Gastrocnemius medialis (tissue), 4 donors: ENCODE measurements at regions not wholly inside any gene's neighbourhood (a gene's known extent, or its start where the extent isn't known, plus 50 kb on each side); places are given as distances from the start of the nearest gene placed in this dataset.

Experiments
- ATAC-seq, 2 donors: fragments of 150-250 bp; one replicate each; pipeline ENCODE4 v1.9.1; 2016
- DNase-seq, 2 donors: peaks; one replicate each; pipeline ENCODE4 v3.0.0-alpha.2; 2019
- H3K27ac ChIP-seq, 4 donors: fragments of 200-600 bp; sonication (generic); 1 replicate in 1 of 4; 2 replicates in 3 of 4; pipeline ENCODE4 v1.5.1; 2016 to 2018; ENCODE audit warnings: mild to moderate bottlenecking in 2 of 4, moderate library complexity in 1 of 4
- H3K27me3 ChIP-seq, 3 donors: fragments of 200-600 bp; sonication (generic) in 2 of 3; 1 replicate in 1 of 3; 2 replicates in 2 of 3; pipeline versions ENCODE4 v1.5.1 to v1.6.0; 2016 to 2019; ENCODE audit warnings: mild to moderate bottlenecking in 1 of 3, moderate library complexity in 1 of 3
- H3K36me3 ChIP-seq, 2 donors: fragments of 200-600 bp; sonication (generic) in 1 of 2; one replicate each; pipeline ENCODE4 v1.5.1; 2017 to 2018
- H3K4me1 ChIP-seq, 2 donors: fragments of 200-600 bp; sonication (generic) in 1 of 2; one replicate each; pipeline ENCODE4 v1.5.1; 2016 to 2017; ENCODE audit warnings: mild to moderate bottlenecking in 2 of 2
- H3K4me3 ChIP-seq, 4 donors: fragments of 200-600 bp; sonication (generic) in 3 of 4; 1 replicate in 1 of 4; 2 replicates in 3 of 4; pipeline ENCODE4 v1.5.1; 2016 to 2019; ENCODE audit warnings: mild to moderate bottlenecking in 2 of 4
- H3K9me3 ChIP-seq, 3 donors: fragments of 200-600 bp; sonication (generic) in 2 of 3; 1 replicate in 1 of 3; 2 replicates in 2 of 3; pipeline ENCODE4 v1.5.1; 2016 to 2019
- CTCF ChIP-seq, 5 experiments: fragments of 450-650 bp in 3 of 5; fragments of 200-600 bp in 2 of 5; sonication (generic) in 2 of 5; IDR thresholded peaks in 4 of 5; conservative IDR thresholded peaks in 1 of 5; 1 replicate in 4 of 5; 2 replicates in 1 of 5; pipeline ENCODE4 v1.5.1; 2016 to 2019; ENCODE audit warnings: antibody characterized with exemption in 5 of 5, mild to moderate bottlenecking in 3 of 5, moderate library complexity in 3 of 5
- POLR2A ChIP-seq, 2 donors: fragments of 450-650 bp; IDR thresholded peaks; one replicate each; pipeline ENCODE4 v1.6.1; 2017; ENCODE audit warnings: antibody characterized with exemption in 2 of 2, mild to moderate bottlenecking in 2 of 2, moderate library complexity in 2 of 2
- in situ Hi-C, 4 donors: fragments of 200-750 bp; cut with MboI; loops; one replicate each; pipeline versions ENCODE4 v1.15.0 to v1.8.0; 2017; ENCODE audit warnings: low sequenced_read_pairs in 4 of 4
- intact Hi-C: fragments of 100-400 bp; cut with DNase I; formaldehyde crosslinking; loops from one replicate; pipeline ENCODE4 v1.15.1; 2023; ENCODE audit warnings: low total_unique reads

- in situ Hi-C loops: no loop called here
- intact Hi-C loops: no loop called here
- peaks cover 14 to 26% of the 10 kb centered on the region in 2 donors for H3K4me1 ChIP-seq
- ATAC-seq (no peak), DNase-seq (no peak)
- H3K27me3 ChIP-seq: no peaks in the 10 kb centered on the region
- TF ChIP-seq POLR2A (IDR thresholded peaks at IDR 0.05): no peak
- no peak for TF ChIP-seq CTCF (IDR thresholded peaks at IDR 0.05 in 4 of 5, conservative IDR thresholded peaks at IDR 0.05 in 1 of 5)
- H3K36me3 ChIP-seq: no peaks in the 10 kb centered on the region
- H3K27ac ChIP-seq: no peak overlapping the region
- H3K9me3 ChIP-seq: no peaks in the 10 kb centered on the region
- no peak overlapping the region for H3K4me3 ChIP-seq
Observed at GRCh38 chr12:92537290-92537960, 165.4 kb upstream of the PLEKHG7 start.

DNA sequence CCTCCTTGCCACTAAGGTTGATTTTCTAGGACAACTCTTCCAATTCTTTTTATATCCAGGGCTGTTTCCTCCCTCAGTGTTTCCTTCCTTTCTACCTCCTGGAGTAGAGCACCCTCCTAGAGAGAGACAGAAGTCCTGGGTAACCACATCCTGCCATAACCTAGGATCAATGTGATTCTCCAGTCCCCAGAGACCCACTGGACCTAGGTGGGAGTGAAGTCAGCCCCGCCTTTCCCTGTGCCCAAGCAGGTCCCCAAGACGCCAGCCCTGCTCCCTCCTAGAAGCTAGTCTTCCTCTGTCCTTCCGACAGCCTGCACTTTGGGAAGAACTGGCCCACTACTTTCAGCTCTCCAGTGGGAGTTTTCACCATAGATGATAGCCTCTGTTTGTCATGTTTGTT lies 166.8 kb upstream of the PLEKHG7 start:
- in situ Hi-C loops: no loop called here
- no peak overlapping the region for H3K4me3 ChIP-seq
- intact Hi-C loops: loop anchor here (2.0 kb wide), 1 partner anchor 23 kb away; no protein-coding TSS in a partner anchor
- H3K9me3 ChIP-seq: no peaks in the 10 kb centered on the region
- ATAC-seq (no peak), DNase-seq (no peak)
- no peaks in the 10 kb centered on the region for H3K27me3 ChIP-seq
- no peak overlapping the region for H3K27ac ChIP-seq
- H3K36me3 ChIP-seq: no peaks in the 10 kb centered on the region
- no peak for TF ChIP-seq POLR2A (IDR thresholded peaks at IDR 0.05)
- TF ChIP-seq CTCF (IDR thresholded peaks at IDR 0.05 in 4 of 5, conservative IDR thresholded peaks at IDR 0.05 in 1 of 5): no peak
- peaks cover 14 to 21% of the 10 kb centered on the region in 2 donors for H3K4me1 ChIP-seq

DNA sequence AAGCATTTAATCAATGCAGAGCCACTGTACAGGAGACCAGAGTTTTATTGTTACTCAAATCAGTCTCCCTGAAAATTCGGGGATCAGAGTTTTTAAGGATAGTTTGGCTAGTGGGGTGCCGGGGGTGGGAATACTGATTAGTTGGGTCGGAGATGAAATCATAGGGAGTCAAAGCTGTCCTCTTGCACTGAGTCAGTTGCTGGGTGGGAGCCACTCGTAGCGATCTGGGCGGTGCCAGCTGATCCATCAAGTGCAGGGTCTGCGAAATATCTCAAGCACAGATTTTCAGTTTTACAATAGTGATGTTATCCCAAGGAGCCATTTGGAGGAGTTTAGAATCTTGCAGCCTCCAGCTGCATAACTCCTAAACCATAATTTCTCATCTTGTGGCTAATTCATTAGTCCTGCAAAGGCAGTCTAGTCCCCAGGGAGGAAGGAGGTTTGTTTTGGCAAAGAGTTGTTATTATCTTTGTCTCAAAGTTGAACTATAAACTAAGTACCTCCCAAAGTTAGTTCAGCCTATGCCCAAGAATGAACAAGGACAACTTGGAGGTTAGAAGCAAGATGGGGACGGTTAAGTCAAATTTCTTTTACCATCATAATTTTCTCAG lies 169.4 kb upstream of the PLEKHG7 start:
- DNase-seq: no peak
- Histone ChIP-seq H3K9me3 (no peaks in the 10 kb centered on the region), H3K4me3 (no peak overlapping the region), H3K36me3 (no peaks in the 10 kb centered on the region), H3K27ac (no peak overlapping the region), H3K27me3 (no peaks in the 10 kb centered on the region), H3K4me1 (peaks cover 0 to 6% of the 10 kb centered on the region in 2 donors)
- TF ChIP-seq CTCF (IDR thresholded peaks at IDR 0.05 in 4 of 5, conservative IDR thresholded peaks at IDR 0.05 in 1 of 5): no peak
- TF ChIP-seq POLR2A (IDR thresholded peaks at IDR 0.05): no peak
- intact Hi-C loops: no loop called here
- ATAC-seq: no peak
- in situ Hi-C loops: no loop called here

DNA sequence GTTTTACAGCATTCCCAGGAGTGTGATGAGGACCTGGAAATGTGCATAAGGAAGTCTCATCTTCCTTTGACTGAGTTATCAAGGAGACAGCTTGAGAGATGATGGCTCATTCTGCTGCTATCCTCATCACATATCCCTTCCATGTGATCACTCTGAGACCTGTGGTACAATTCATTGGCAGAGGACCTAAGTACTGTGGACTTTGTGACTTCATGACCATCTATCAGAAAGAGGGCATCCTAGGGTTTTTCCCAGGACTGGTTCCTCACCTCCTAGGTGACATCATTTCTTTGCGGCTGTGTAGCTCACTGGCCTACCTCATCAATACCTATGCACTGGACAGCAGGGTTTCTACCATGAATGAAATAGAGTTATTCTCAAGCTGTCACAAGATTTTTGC lies 172.1 kb upstream of the PLEKHG7 start:
- TF ChIP-seq CTCF (IDR thresholded peaks at IDR 0.05 in 4 of 5, conservative IDR thresholded peaks at IDR 0.05 in 1 of 5): no peak
- no peak for TF ChIP-seq POLR2A (IDR thresholded peaks at IDR 0.05)
- Histone ChIP-seq H3K4me1 (peaks cover 0 to 6% of the 10 kb centered on the region in 2 donors), H3K36me3 (no peaks in the 10 kb centered on the region), H3K27me3 (no peaks in the 10 kb centered on the region), H3K9me3 (no peaks in the 10 kb centered on the region), H3K4me3 (no peak overlapping the region), H3K27ac (no peak overlapping the region)
- intact Hi-C loops: no loop called here
- in situ Hi-C loops: no loop called here
- ATAC-seq: no peak
- no peak for DNase-seq
